ENCODE measurements at regions not wholly inside any gene's neighbourhood (a gene's known extent, or its start where the extent isn't known, plus 50 kb on each side); places are given as distances from the start of the nearest gene placed in this dataset.

DNA sequence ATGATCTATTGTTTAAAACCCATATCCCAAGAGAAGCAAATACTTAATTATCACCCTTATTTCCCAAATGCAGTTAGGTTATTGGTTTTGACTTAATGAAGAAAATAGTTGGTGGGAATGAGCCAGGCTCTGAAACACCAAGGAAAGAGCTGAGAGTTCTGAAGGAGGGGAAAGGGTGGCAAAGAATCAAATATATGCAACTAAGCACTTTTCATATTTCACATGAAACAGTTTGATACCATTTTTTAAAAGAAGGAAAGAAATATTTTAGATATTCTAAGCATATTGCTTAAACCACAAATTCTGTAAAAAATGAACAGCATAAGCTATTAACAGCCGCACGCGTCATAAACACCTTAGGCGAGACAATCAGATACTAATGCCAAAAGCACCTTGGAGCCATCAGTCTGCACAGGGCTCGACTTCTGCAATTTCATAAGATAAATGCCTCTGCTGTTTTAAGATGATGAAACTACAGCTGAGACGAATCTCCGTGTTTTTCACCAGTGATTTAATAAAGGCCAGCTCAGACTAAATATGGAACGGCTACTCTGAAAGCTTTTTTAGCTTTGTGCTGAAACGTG lies 371.7 kb downstream of the EN1 start:
- TF ChIP-seq YY1 (IDR thresholded peaks at IDR 0.05; ENCODE audit: insufficient read depth, insufficient read length) (no peak), SUZ12 (IDR thresholded peaks at IDR 0.05; ENCODE audit: extremely low read depth, insufficient read depth, insufficient read length) (no peak), ZNF274 (IDR thresholded peaks at IDR 0.05; ENCODE audit: low read depth, low read length) (no peak)

All from NT2/D1 (cell line).